Esophagus (tissue), 2 donors: ENCODE measurements at regions not wholly inside any gene's neighbourhood (a gene's known extent, or its start where the extent isn't known, plus 50 kb on each side); places are given as distances from the start of the nearest gene placed in this dataset.

ENCODE experiments used
- H3K27ac ChIP-seq, 2 donors: one replicate each; pipeline ENCODE4 v1.5.1; 2013; ENCODE audit warnings: low read depth in 2 of 2, mild to moderate bottlenecking in 2 of 2, inconsistent platforms in 1 of 2, low read length in 1 of 2, moderate library complexity in 1 of 2
- H3K27me3 ChIP-seq, 2 donors: one replicate each; pipeline ENCODE4 v1.6.1; 2013; ENCODE audit warnings: low read length in 2 of 2, control low read depth in 1 of 2, mild to moderate bottlenecking in 1 of 2; ENCODE audit not compliant: insufficient read depth in 2 of 2, control insufficient read depth in 1 of 2
- H3K36me3 ChIP-seq, 2 donors: one replicate each; pipeline ENCODE4 v1.6.1; 2013; ENCODE audit warnings: low read length in 1 of 2; ENCODE audit not compliant: control insufficient read depth in 2 of 2, insufficient read depth in 2 of 2
- H3K4me1 ChIP-seq, 2 donors: one replicate each; pipeline ENCODE4 v1.6.1; 2013; ENCODE audit warnings: low read length in 1 of 2; ENCODE audit not compliant: control insufficient read depth in 2 of 2, insufficient read depth in 2 of 2
- H3K4me3 ChIP-seq, 2 donors: one replicate each; pipeline ENCODE4 v1.5.1; 2013; ENCODE audit warnings: low read length in 2 of 2, mild to moderate bottlenecking in 2 of 2, low read depth in 1 of 2, moderate library complexity in 1 of 2
- H3K9me3 ChIP-seq, 2 donors: one replicate each; pipeline ENCODE4 v1.6.1; 2013; ENCODE audit warnings: mild to moderate bottlenecking in 2 of 2, low read depth in 1 of 2, low read length in 1 of 2, moderate library complexity in 1 of 2; ENCODE audit not compliant: control insufficient read depth in 2 of 2, insufficient read depth in 1 of 2
- WGBS, 2 donors: extraction: QIAGEN DNeasy Blood & Tissue Kit; methylation state at CpG; one replicate each; pipeline ENCODE4 v1.1.7; 2013; 5-methylcytosine and 5-hydroxymethylcytosine counted together
- donor health status: healthy with polysubstance abuse.
- donor health status: Bipolar disorder and iron deficiency.

DNA sequence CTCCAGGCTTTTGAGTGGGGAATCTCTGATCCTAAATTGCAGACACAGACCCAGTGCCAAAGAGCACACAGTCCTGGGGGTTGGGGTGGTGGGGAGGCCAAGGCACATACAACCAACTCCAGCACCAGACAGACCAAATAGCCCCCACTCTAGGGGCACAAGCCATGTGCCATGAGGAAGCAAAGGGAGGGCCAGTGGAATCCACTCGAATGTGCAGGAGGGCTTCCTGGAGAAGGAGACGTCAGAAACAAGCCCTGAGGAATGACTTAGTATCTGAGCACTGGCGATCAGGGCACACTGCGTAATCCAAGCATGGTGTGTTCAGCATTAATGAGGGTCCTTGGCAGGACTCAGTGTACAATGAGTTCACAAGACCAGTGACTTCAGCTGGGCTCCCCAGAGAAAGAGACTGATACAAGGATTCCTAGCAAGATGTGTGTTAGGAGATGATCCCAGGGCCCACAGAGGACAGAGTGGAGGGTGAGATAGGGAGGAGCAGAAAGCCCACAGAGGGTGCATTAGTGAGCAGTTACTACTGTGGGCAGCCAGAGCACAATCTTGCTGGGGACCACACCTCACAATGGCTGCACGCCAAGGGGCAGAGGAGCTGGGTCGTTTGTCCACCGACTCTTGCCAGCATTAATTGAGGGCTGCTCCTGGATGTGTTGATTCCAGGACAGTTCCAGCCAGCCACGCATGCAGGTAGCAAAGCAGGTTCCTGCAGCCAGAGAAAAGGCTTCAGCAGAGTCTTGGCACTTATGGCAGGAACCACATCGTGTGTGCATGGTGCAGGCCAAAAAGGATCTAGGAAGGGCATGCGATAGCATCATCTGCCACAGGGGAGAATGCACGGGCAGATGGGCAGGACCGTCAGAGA lies 152.6 kb upstream of the VSTM2B start:
- no peaks in the 10 kb centered on the region for H3K4me1 ChIP-seq
- WGBS, 2 donors: 70 to 72% methylated on average over 12 of the region's 12 CpGs
- no peak overlapping the region for H3K27ac ChIP-seq
- H3K9me3 ChIP-seq: no peaks in the 10 kb centered on the region
- H3K36me3 ChIP-seq: no peaks in the 10 kb centered on the region
- no peak overlapping the region for H3K4me3 ChIP-seq
- no peaks in the 10 kb centered on the region for H3K27me3 ChIP-seq

DNA sequence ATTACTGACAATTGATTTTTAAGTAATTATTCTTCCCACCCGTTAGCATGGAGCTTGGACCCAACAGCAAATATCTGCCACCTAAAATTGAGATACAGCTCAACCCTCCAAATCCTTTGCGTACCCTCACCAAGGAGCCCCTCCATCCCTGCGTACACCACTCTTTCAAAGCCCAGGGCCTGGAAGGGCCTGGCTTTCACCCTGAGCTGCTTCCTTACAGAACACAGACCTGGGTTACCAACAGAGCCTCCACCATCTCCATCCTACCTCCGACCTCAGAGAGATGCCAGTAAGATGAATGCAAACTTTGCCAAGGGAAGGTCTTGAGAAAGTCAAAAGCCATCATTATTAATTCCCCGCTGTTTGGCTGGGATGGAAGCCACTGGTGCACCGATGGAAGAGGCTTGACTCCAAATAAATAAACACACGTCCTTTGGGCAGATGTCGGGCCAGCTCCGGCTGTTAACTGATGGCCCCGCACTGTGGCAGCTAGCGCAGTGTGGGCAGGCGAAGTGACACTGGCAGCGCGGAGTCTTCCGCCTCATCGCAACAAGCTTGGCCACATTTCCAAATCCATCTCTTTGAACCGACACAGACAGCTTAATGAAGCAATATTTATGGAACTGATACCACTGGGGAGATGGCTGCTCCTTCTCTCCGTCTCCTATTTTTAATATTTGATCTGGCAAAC lies 150.2 kb upstream of the VSTM2B start:
- no peaks in the 10 kb centered on the region for H3K27me3 ChIP-seq
- no peaks in the 10 kb centered on the region for H3K9me3 ChIP-seq
- 78 to 79% methylated on average over 18 of the region's 18 CpGs for WGBS, 2 donors

DNA sequence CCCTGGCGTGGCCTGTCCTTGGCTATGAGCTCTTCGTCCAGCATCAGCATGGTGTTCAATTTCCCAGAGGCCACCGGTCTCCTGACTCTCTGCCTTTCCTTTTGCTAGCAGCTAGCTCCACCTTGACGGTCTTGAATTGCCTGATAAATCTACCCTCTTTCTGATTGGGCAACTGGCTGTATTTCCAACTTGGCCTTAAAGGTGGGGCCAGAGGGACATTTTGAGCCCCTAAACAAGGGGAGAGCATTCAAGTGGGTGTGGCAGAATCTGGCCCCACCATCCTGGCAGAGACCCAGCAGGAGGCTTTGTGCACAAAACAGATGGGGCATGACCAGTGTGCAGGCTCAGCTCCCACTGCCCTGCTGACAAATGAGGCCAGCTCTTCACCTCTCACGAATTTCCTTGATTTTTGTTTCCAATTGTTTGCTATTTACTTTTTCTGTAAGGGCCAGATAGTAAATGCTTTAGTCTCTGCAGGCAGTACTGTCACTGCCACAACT lies 148.9 kb upstream of the VSTM2B start:
- 62% methylated on average over 5 of the region's 5 CpGs for WGBS, 2 donors
- H3K36me3 ChIP-seq: no peaks in the 10 kb centered on the region
- no peak overlapping the region for H3K27ac ChIP-seq

More for the DNA sequence above, 150.2 kb upstream of the VSTM2B start:
- no peaks in the 10 kb centered on the region for H3K36me3 ChIP-seq
- no peak overlapping the region for H3K27ac ChIP-seq
- H3K4me1 ChIP-seq: no peaks in the 10 kb centered on the region
- no peak overlapping the region for H3K4me3 ChIP-seq

DNA sequence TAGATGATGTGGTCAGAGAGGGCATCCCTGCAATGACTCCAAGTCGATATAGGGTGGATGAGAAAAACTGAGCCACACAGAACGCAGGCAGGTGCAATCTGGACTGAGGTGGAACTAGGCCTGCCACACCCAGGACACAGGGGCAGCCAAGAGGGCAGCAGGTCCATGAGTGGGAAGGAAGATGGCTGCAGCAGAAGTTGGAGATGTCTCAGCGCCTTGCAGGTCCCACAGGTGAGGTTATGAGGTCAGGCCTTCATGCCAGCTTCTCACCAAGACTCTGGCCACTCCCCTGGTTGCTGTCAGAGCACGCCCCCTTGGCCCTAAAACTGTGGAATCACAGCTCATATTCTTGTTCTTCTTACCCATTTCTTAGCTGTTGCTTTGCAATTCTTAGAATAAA lies 147.7 kb upstream of the VSTM2B start:
- WGBS, 2 donors: 72 to 80% methylated on average over 4 of the region's 4 CpGs
- Histone ChIP-seq H3K9me3 (no peaks in the 10 kb centered on the region), H3K27me3 (no peaks in the 10 kb centered on the region), H3K4me1 (no peaks in the 10 kb centered on the region), H3K4me3 (no peak overlapping the region), H3K27ac (no peak overlapping the region), H3K36me3 (no peaks in the 10 kb centered on the region)

More for the DNA sequence above, 148.9 kb upstream of the VSTM2B start:
- no peaks in the 10 kb centered on the region for H3K9me3 ChIP-seq
- no peaks in the 10 kb centered on the region for H3K27me3 ChIP-seq
- H3K4me1 ChIP-seq: no peaks in the 10 kb centered on the region
- no peak overlapping the region for H3K4me3 ChIP-seq

DNA sequence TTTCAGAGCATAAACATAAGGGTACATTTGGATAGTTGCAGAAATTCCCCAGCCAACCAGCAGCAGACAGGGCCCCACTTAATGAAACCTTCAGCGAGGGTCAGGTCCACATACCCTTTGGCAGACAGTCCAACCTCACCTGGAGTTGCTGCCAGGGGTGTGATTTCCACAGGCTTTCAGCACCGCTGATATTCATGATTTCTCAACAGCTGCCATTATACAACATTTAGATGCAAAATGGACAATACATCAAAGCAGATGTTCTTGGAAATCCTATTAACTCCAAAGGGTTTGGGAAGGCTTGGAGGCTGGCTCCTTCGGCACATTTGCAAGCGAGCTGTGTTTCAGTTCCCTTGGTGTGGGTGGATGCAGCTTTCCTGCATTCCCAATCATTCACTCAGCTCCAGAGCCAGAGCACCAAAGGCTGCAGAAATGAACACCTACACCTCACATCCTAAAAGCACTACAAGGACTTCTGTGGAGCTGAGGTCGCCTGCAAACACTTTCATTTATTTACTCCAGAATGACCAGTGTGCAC lies 147.2 kb upstream of the VSTM2B start:
- no peaks in the 10 kb centered on the region for H3K4me1 ChIP-seq
- H3K27ac ChIP-seq: no peak overlapping the region
- H3K9me3 ChIP-seq: no peaks in the 10 kb centered on the region
- no peaks in the 10 kb centered on the region for H3K27me3 ChIP-seq
- H3K36me3 ChIP-seq: no peaks in the 10 kb centered on the region
- H3K4me3 ChIP-seq: no peak overlapping the region
- 56 to 63% methylated on average over 5 of the region's 5 CpGs for WGBS, 2 donors

DNA sequence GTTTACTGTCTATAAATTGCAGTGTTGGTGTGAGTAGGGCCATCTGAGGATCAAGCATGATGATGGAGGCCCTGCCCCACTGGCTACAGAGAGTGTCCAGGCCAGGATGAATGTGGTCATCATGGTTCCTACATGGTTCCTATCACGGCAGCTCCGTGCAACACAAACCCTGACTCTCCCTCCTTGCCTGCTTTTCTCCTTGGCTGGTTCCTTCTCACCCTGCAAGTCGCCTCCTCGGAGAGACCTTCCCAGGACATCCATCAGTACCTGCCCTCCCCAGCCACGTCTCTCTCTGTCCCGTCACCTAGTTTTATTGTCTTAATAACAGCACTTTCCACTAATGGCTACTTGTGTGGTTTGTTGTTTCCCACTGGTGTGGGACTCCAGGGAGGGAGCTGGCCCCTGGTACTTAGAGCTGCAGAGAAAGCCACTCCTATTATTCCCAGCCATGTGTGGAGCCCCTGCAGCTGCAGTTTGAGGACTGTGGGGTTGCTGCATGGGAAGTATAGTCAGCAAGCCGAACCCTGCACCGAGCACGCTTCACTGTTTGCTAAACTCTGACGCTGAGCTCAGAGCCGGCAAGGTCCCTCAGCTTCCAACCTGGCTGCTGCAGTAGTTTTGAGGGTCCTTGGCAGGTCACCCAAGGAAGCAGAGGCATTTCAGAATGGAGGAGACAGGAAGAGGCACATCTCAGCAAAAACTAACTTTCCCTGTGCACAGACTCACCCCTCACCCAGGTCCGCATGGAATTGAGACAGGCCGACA lies 146.4 kb upstream of the VSTM2B start:
- no peak overlapping the region for H3K27ac ChIP-seq
- WGBS, 2 donors: 65 to 66% methylated on average over 13 of the region's 13 CpGs
- no peak overlapping the region for H3K4me3 ChIP-seq
- H3K9me3 ChIP-seq: no peaks in the 10 kb centered on the region
- no peaks in the 10 kb centered on the region for H3K27me3 ChIP-seq
- no peaks in the 10 kb centered on the region for H3K4me1 ChIP-seq
- H3K36me3 ChIP-seq: no peaks in the 10 kb centered on the region

DNA sequence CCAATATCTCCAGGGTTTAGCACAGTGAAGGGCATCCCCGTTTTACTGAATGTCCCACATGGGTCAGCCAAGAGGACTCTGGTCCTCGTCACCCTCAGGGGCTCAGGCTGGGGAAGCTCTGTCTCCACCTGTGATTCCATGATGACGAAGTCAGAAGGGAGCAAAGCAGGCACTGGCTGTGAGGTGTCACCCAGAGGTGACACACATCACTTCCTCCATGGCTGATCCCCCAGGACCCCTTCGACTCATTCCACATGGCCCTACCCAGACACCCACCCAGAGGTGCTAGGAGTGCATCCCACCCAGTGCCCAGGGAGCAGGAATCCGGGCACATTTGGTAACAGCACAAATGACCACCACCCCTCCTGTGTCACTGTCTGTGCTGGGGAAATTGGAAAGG lies 145.2 kb upstream of the VSTM2B start:
- no peaks in the 10 kb centered on the region for H3K9me3 ChIP-seq
- no peaks in the 10 kb centered on the region for H3K36me3 ChIP-seq
- 76 to 77% methylated on average over 5 of the region's 5 CpGs for WGBS, 2 donors
- H3K4me1 ChIP-seq: no peaks in the 10 kb centered on the region
- no peaks in the 10 kb centered on the region for H3K27me3 ChIP-seq
- no peak overlapping the region for H3K27ac ChIP-seq
- no peak overlapping the region for H3K4me3 ChIP-seq

DNA sequence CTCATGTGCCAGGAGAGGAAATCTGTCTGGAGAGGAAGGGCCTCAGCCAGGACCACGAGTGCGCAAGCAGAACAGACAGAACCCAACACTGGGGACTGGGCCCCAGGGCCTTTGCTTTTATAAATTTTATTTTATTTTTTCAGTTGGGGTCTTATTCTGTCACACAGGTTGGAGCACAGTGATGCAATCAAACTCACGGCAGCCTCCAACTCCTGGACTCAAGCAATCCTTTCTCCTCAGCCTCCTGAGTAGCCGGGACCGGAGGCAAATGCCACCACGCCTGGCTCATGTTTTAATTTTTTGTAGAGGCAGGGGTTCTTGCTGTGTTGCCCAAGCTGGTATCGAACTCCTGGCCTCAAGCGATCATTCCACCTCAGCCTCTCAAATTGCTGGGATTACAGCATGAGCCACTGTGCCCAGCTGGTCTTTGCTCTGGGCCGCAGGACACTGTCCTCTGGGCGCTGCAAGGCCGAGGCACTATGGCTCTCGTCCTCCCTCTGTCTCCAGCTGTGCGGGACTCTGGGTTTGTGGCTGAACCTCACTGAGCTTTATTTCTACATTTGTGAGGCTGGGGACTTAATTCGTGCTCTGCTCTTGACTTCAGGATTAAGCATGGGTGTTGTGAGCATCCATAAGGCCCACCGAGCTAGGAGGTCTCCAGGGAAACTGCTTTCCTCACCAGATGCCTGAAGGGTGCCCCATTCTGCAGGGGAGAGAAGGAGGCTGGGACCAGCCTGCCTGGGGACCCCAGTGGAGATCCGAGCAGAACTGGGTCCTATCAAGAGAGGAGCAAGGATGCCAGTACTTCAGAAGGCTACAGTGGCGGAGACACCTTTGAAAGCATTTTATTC lies 144.2 kb upstream of the VSTM2B start:
- Histone ChIP-seq H3K27me3 (no peaks in the 10 kb centered on the region), H3K4me1 (no peaks in the 10 kb centered on the region), H3K36me3 (no peaks in the 10 kb centered on the region), H3K9me3 (no peaks in the 10 kb centered on the region), H3K27ac (no peak overlapping the region), H3K4me3 (no peak overlapping the region)
- 86 to 88% methylated on average over 17 of the region's 17 CpGs for WGBS, 2 donors
